IPS-18a (cell line): ENCODE measurements at regions not wholly inside any gene's neighbourhood (a gene's known extent, or its start where the extent isn't known, plus 50 kb on each side); places are given as distances from the start of the nearest gene placed in this dataset.
"Not testable (repeated sequence)": the region's sequence is repeated elsewhere in the genome, so short reads cannot be mapped to it uniquely, and the experiment has no call there.

Experiments
- H3K27ac ChIP-seq: one replicate; pipeline ENCODE4 v1.5.1; 2013; ENCODE audit warnings: low read length
- H3K27me3 ChIP-seq: one replicate; pipeline ENCODE4 v1.6.1; 2013; ENCODE audit warnings: mild to moderate bottlenecking, low read length; ENCODE audit not compliant: control insufficient read depth, insufficient read depth
- H3K36me3 ChIP-seq: one replicate; pipeline ENCODE4 v1.6.1; 2013; ENCODE audit warnings: low read depth, low read length; ENCODE audit not compliant: control insufficient read depth
- H3K4me1 ChIP-seq: one replicate; pipeline ENCODE4 v1.6.1; 2013; ENCODE audit warnings: low read depth, low read length; ENCODE audit not compliant: control insufficient read depth
- H3K4me3 ChIP-seq: one replicate; pipeline ENCODE4 v1.5.1; 2013; ENCODE audit warnings: low read length
- H3K9ac ChIP-seq: one replicate; pipeline ENCODE4 v1.6.1; 2013; ENCODE audit warnings: mild to moderate bottlenecking, low read length, moderate library complexity
- H3K9me3 ChIP-seq: one replicate; pipeline ENCODE4 v1.6.1; 2013; ENCODE audit warnings: low read depth, low read length; ENCODE audit not compliant: control insufficient read depth

DNA sequence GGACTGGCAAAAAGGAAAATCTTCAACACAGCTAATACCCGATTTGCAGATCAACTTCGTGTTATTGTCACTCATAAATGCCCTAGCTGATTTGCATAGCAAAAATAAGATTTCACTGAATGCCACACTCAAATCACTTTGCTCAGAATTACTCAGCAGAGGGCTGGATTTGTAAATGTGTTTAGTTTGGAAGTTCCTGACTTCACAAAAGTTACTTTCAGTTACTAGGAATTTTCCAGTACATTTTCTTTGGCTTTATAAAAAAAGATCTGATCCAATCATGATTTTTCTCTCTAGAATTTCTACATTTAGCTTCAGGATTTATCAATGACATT, 433.3 kb upstream of the ID2 start:
- Histone ChIP-seq H3K9me3 (peaks cover 3% of the 10 kb centered on the region), H3K4me1 (peaks cover 3% of the 10 kb centered on the region), H3K27me3 (no peaks in the 10 kb centered on the region), H3K27ac (no peak overlapping the region), H3K4me3 (no peak overlapping the region), H3K9ac (no peak overlapping the region), H3K36me3 (no peaks in the 10 kb centered on the region)

DNA sequence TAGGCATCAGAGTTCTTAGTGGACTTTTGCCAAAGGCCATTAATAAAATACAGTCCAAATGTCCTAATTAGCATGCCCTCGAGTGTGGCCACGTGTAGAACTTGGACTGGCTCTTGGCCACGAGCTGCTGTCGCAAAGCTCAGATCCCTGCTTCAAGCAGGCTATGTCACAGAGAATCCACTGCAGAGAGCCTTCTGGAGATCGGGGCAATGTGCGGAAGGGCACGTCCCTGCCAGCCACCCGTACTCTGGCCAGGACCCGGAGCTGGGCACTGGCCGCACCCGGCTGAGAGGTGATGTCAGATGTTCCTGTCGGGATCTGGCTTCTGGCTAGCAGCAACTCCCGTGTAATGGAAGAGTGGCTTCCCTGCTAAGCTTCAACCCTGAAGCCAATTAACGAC, 432.7 kb upstream of the ID2 start:
- H3K9me3 ChIP-seq = peaks cover 3% of the 10 kb centered on the region
- H3K27ac ChIP-seq = no peak overlapping the region
- no peak overlapping the region for H3K9ac ChIP-seq
- peaks cover 8% of the 10 kb centered on the region for H3K4me1 ChIP-seq
- no peak overlapping the region for H3K4me3 ChIP-seq
- no peaks in the 10 kb centered on the region for H3K27me3 ChIP-seq
- H3K36me3 ChIP-seq = no peaks in the 10 kb centered on the region

DNA sequence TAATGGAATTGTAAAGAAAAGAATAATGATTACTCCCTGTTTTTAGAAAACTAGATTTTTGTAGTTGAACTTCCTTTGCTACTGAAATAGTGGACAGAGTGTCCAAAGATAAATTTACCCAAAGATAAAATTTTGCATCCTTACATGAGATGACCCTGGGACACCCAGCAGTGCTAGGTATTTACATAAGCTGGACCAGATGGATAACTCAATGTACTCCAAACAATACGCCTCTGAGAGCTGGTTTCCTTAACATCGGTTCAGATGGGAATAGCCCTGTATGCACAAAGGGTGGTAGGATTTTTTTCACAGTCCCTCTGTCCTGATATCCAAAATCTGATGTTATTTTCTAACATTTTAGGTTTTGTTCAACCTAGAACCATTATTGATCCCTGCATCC, 432.1 kb upstream of the ID2 start:
- no peaks in the 10 kb centered on the region for H3K36me3 ChIP-seq
- H3K9ac ChIP-seq = no peak overlapping the region
- no peaks in the 10 kb centered on the region for H3K27me3 ChIP-seq
- no peak overlapping the region for H3K4me3 ChIP-seq
- no peaks in the 10 kb centered on the region for H3K9me3 ChIP-seq
- peaks cover 15% of the 10 kb centered on the region for H3K4me1 ChIP-seq
- H3K27ac ChIP-seq = no peak overlapping the region

- not testable (repeated sequence) for H3K36me3 ChIP-seq, H3K9me3 ChIP-seq, H3K4me3 ChIP-seq, H3K9ac ChIP-seq, H3K27me3 ChIP-seq, H3K27ac ChIP-seq
- H3K4me1 ChIP-seq = peaks cover 20% of the 10 kb centered on the region
Observed at GRCh38 chr2:8250290-8250689, 431.6 kb upstream of the ID2 start.

DNA sequence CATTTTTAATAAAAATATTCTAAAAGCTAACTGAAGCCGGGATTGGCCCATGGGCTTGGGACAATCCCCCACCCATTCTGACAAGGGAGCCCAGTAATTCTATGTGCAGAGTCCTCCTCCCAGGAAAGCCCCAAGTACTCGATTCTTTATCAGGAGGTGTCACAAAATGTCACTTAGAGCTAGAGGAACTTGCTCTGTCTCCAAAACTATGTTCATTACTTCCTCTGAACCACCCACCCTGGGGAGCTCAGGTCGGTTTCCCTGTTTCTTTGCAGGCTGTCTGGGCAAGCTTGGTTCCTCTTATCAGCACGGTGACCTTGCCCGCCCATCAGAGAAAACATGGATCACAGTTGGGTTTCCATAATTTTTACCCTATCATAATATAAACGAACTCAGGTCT, 430.6 kb upstream of the ID2 start:
- H3K27me3 ChIP-seq = no peaks in the 10 kb centered on the region
- H3K36me3 ChIP-seq = no peaks in the 10 kb centered on the region
- H3K4me3 ChIP-seq = no peak overlapping the region
- no peak overlapping the region for H3K27ac ChIP-seq
- no peaks in the 10 kb centered on the region for H3K9me3 ChIP-seq
- H3K4me1 ChIP-seq = peaks cover 24% of the 10 kb centered on the region
- no peak overlapping the region for H3K9ac ChIP-seq

GRCh38 chr2:8251856-8252255, 430.0 kb upstream of the ID2 start:
- H3K4me1 ChIP-seq = peaks cover 24% of the 10 kb centered on the region
- no peak overlapping the region for H3K27ac ChIP-seq
- no peaks in the 10 kb centered on the region for H3K36me3 ChIP-seq
- H3K9ac ChIP-seq = no peak overlapping the region
- no peaks in the 10 kb centered on the region for H3K27me3 ChIP-seq
- H3K9me3 ChIP-seq = no peaks in the 10 kb centered on the region
- no peak overlapping the region for H3K4me3 ChIP-seq

- Histone ChIP-seq H3K4me3 (no peak overlapping the region), H3K4me1 (peaks cover 35% of the 10 kb centered on the region), H3K36me3 (no peaks in the 10 kb centered on the region), H3K27ac (no peak overlapping the region), H3K9me3 (no peaks in the 10 kb centered on the region), H3K27me3 (no peaks in the 10 kb centered on the region), H3K9ac (no peak overlapping the region)
Observed at GRCh38 chr2:8252997-8253694, 428.7 kb upstream of the ID2 start.

GRCh38 chr2:8253781-8254180, 428.1 kb upstream of the ID2 start:
- no peaks in the 10 kb centered on the region for H3K27me3 ChIP-seq
- H3K4me3 ChIP-seq = no peak overlapping the region
- no peaks in the 10 kb centered on the region for H3K9me3 ChIP-seq
- no peak overlapping the region for H3K27ac ChIP-seq
- H3K9ac ChIP-seq = no peak overlapping the region
- no peaks in the 10 kb centered on the region for H3K36me3 ChIP-seq
- peaks cover 41% of the 10 kb centered on the region for H3K4me1 ChIP-seq

GRCh38 chr2:8254214-8254613, 427.6 kb upstream of the ID2 start:
- not testable (repeated sequence) for H3K9me3 ChIP-seq, H3K36me3 ChIP-seq

DNA sequence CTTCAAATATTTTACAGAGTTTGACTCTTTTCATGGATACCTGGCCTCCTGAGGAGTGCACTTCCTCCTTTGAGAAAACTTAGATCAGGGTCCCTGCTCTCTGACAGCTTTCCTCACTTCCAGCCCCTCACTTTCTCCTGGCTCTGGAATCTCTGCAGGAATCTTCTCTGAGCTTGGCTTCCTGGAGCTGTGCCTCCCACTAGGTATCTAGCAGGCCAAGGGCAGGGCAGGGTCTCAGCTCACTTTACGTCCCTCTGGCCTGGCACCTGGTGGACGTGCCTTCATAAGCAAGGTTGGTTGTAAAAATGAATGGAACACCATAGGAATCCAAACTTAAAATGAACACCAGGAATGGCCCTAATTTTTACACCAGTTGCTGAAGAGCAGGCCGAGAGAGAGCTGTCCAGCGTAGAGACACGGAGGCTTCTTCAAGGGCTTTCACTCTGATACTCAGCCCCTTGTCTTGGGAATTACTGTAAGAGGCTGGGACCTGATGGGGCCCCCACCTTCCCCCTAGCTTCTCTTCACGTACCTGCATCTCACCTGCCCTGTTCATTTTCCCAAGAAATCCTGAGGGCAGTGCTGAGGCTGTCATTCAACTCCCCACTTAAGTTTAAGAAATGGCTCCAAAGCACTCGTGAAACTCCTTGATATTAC, 426.9 kb upstream of the ID2 start:
- H3K9ac ChIP-seq = no peak overlapping the region
- peaks cover 46% of the 10 kb centered on the region for H3K4me1 ChIP-seq
- no peaks in the 10 kb centered on the region for H3K36me3 ChIP-seq
- no peaks in the 10 kb centered on the region for H3K27me3 ChIP-seq
- H3K27ac ChIP-seq = no peak overlapping the region
- H3K4me3 ChIP-seq = no peak overlapping the region
- no peaks in the 10 kb centered on the region for H3K9me3 ChIP-seq

More at GRCh38 chr2:8254214-8254613, 427.6 kb upstream of the ID2 start:
- not testable (repeated sequence) for H3K27ac ChIP-seq, H3K4me3 ChIP-seq, H3K27me3 ChIP-seq, H3K9ac ChIP-seq
- peaks cover 45% of the 10 kb centered on the region for H3K4me1 ChIP-seq

DNA sequence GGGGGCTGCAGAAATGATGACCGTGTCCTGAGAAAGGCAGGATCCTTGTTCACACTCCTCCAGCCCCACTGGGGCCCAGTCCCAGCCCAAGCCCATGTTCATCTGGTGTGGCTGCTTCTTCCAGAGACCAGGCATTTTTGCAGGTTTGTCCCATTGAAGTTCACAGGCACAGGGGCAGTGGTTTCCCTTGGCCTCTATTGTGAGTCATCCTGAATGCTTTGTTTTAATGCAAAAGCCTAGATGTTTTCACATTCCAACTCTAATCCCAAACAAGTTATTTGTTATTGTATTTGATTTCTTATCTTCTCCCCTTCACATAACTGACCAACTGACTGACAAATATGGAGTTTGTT, 426.4 kb upstream of the ID2 start:
- H3K4me3 ChIP-seq = no peak overlapping the region
- no peaks in the 10 kb centered on the region for H3K9me3 ChIP-seq
- H3K27me3 ChIP-seq = no peaks in the 10 kb centered on the region
- H3K9ac ChIP-seq = no peak overlapping the region
- no peaks in the 10 kb centered on the region for H3K36me3 ChIP-seq
- no peak overlapping the region for H3K27ac ChIP-seq
- peaks cover 46% of the 10 kb centered on the region for H3K4me1 ChIP-seq

- peaks cover 46% of the 10 kb centered on the region for H3K4me1 ChIP-seq
- H3K4me3 ChIP-seq = no peak overlapping the region
- no peak overlapping the region for H3K27ac ChIP-seq
Observed at GRCh38 chr2:8256905-8257304, 425.0 kb upstream of the ID2 start.

More at GRCh38 chr2:8256905-8257304, 425.0 kb upstream of the ID2 start:
- H3K36me3 ChIP-seq = no peaks in the 10 kb centered on the region
- no peaks in the 10 kb centered on the region for H3K27me3 ChIP-seq
- no peak overlapping the region for H3K9ac ChIP-seq
- no peaks in the 10 kb centered on the region for H3K9me3 ChIP-seq
